ENCODE measurements at regions not wholly inside any gene's neighbourhood (a gene's known extent, or its start where the extent isn't known, plus 50 kb on each side); places are given as distances from the start of the nearest gene placed in this dataset.

DNA sequence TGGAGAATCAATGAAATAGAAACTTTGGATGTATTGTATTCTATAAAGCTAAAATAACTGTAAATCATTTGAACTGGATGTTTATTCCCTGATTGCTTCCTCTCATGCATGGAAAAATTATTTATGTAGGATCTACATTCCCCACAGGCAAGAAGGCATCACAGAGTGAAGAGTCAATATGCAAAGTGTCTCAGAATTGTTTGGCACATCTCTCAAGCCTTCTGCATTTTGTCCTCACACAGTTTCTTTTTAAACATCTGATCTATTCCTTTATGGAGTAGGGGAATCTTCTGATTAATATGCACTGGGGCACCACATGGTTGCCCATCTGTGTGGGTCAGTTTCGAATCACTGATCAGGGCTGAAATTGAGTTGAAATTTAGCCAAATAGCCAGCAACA is 465.4 kb downstream of the ZNF804A start:
- no peak overlapping the region for H3K27ac ChIP-seq (ENCODE audit: insufficient read depth, low read depth, low read length)
- dilution Hi-C loops (cut with MboI; ENCODE audit: extremely low pct_ligation_motif_present, low sequenced_read_pairs) (no loop called here), intact Hi-C loops (cut with micrococcal nuclease) (no loop called here)
- TF ChIP-seq, protein P1, sequence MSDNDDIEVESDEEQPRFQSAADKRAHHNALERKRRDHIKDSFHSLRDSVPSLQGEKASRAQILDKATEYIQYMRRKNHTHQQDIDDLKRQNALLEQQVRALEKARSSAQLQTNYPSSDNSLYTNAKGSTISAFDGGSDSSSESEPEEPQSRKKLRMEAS (IDR thresholded peaks at IDR 0.05; ENCODE audit: insufficient read depth, insufficient read length) = no peak
- TF ChIP-seq POLR2AphosphoS5 (IDR thresholded peaks at IDR 0.05; ENCODE audit: insufficient read depth, low read depth, low read length) (no peak), GATA2 (IDR thresholded peaks at IDR 0.05; ENCODE audit: insufficient read depth, insufficient read length, low read depth, low read length) (no peak)
- ChIA-PET CTCF (no interaction called here), POLR2A (no interaction called here)
- no peak overlapping the region for H3K4me2 ChIP-seq (ENCODE audit: insufficient read depth, low read length)
- no TSS peak for BruUV-seq (replicated peaks)
- no peak overlapping the region for H3K4me3 ChIP-seq (replicated peaks in 1 of 3; ENCODE audit: insufficient read depth in 1 of 3, low read depth in 1 of 3, low read length in 3 of 3)
- no peaks in the 10 kb centered on the region for H3K9me3 ChIP-seq (replicated peaks; ENCODE audit: control insufficient read depth, insufficient read depth, low read length)
- DNase-seq (ENCODE audit: low read depth, low spot score) (no peak), FAIRE-seq (no peak)
- no peak overlapping the region for H2AFZ ChIP-seq (ENCODE audit: low read depth, low read length)
- no peaks in the 10 kb centered on the region for H3K36me3 ChIP-seq (ENCODE audit: control insufficient read depth in 2 of 2, extremely low read depth in 1 of 2, insufficient read depth in 2 of 2, low read length in 2 of 2)
- H3K9me1 ChIP-seq (replicated peaks; ENCODE audit: control insufficient read depth, extremely low read depth, insufficient read depth, low read length) = no peaks in the 10 kb centered on the region
- H3K9ac ChIP-seq (replicated peaks; ENCODE audit: extremely low read depth, insufficient read depth, low read length) = no peak overlapping the region
- H4K20me1 ChIP-seq (replicated peaks; ENCODE audit: control insufficient read depth, extremely low read depth, insufficient read depth, low read length) = no peaks in the 10 kb centered on the region
- no peaks in the 10 kb centered on the region for H3K79me2 ChIP-seq (ENCODE audit: control insufficient read depth, insufficient read depth, low read length)
- H3K4me1 ChIP-seq (ENCODE audit: control insufficient read depth, extremely low read depth, insufficient read depth, low read length) = no peaks in the 10 kb centered on the region
- no peaks in the 10 kb centered on the region for H3K27me3 ChIP-seq (ENCODE audit: control insufficient read depth in 2 of 2, insufficient read depth in 2 of 2, low read length in 2 of 2)

DNA sequence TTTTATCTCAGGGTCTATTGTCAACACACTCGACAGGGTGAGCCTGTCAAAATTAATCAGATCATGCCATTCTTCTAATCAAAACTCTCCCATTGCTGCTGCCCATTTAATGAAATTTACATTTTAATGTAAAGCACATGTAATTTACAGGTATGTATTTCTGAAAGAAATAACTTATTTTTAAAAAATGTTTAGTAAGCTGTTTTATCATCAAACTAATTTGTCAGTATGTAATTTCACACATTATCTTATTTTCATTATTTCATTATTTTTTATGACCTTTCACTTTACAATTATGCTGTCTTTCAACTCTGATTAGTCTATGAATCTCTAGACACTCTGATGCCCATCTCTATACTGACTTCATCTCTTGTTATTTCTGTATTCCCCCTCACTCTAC is 467.8 kb downstream of the ZNF804A start:
- H3K9me1 ChIP-seq (replicated peaks; ENCODE audit: control insufficient read depth, extremely low read depth, insufficient read depth, low read length) = no peaks in the 10 kb centered on the region
- intact Hi-C loops (cut with micrococcal nuclease) = no loop called here
- no peak overlapping the region for H3K4me3 ChIP-seq (replicated peaks in 1 of 3; ENCODE audit: insufficient read depth in 1 of 3, low read depth in 1 of 3, low read length in 3 of 3)
- H3K9me3 ChIP-seq (replicated peaks; ENCODE audit: control insufficient read depth, insufficient read depth, low read length) = no peaks in the 10 kb centered on the region
- DNase-seq (ENCODE audit: low read depth, low spot score) = no peak
- H3K27me3 ChIP-seq (ENCODE audit: control insufficient read depth in 2 of 2, insufficient read depth in 2 of 2, low read length in 2 of 2) = no peaks in the 10 kb centered on the region
- H3K4me2 ChIP-seq (ENCODE audit: insufficient read depth, low read length) = no peak overlapping the region
- H4K20me1 ChIP-seq (replicated peaks; ENCODE audit: control insufficient read depth, extremely low read depth, insufficient read depth, low read length) = no peaks in the 10 kb centered on the region
- BruUV-seq (replicated peaks) = no TSS peak
- CTCF ChIA-PET = interaction anchor here (1.6 kb wide), 1 partner anchor 19 kb away, joined by 4 read pairs; no protein-coding TSS in a partner anchor
- FAIRE-seq = no peak
- TF ChIP-seq MYC (IDR thresholded peaks at IDR 0.05; ENCODE audit: low read depth, low read length) (no peak), FOS (IDR thresholded peaks at IDR 0.05; ENCODE audit: borderline replicate concordance, insufficient read depth, low read length) (no peak), POLR2A (IDR thresholded peaks at IDR 0.05; ENCODE audit: low read depth, low read length) (no peak), JUN (IDR thresholded peaks at IDR 0.05; ENCODE audit: borderline replicate concordance, insufficient read depth, insufficient read length, low read depth) (no peak), GATA2 (IDR thresholded peaks at IDR 0.05; ENCODE audit: insufficient read depth, insufficient read length, low read depth, low read length) (no peak), EZH2 (IDR thresholded peaks at IDR 0.05; ENCODE audit: borderline replicate concordance, low read depth, low read length, severe bottlenecking) (no peak), POLR2AphosphoS5 (IDR thresholded peaks at IDR 0.05; ENCODE audit: insufficient read depth, low read depth, low read length) (no peak)
- TF ChIP-seq, protein P2, sequence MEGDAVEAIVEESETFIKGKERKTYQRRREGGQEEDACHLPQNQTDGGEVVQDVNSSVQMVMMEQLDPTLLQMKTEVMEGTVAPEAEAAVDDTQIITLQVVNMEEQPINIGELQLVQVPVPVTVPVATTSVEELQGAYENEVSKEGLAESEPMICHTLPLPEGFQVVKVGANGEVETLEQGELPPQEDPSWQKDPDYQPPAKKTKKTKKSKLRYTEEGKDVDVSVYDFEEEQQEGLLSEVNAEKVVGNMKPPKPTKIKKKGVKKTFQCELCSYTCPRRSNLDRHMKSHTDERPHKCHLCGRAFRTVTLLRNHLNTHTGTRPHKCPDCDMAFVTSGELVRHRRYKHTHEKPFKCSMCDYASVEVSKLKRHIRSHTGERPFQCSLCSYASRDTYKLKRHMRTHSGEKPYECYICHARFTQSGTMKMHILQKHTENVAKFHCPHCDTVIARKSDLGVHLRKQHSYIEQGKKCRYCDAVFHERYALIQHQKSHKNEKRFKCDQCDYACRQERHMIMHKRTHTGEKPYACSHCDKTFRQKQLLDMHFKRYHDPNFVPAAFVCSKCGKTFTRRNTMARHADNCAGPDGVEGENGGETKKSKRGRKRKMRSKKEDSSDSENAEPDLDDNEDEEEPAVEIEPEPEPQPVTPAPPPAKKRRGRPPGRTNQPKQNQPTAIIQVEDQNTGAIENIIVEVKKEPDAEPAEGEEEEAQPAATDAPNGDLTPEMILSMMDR (IDR thresholded peaks at IDR 0.05; ENCODE audit: extremely low read depth in 1 of 2, insufficient read depth in 1 of 2, low read depth in 1 of 2, low read length in 2 of 2) = no peak
- TF ChIP-seq, protein P1 (IDR thresholded peaks at IDR 0.05; ENCODE audit: insufficient read depth, insufficient read length) = no peak
- dilution Hi-C loops (cut with MboI; ENCODE audit: extremely low pct_ligation_motif_present, low sequenced_read_pairs) = no loop called here
- POLR2A ChIA-PET = no interaction called here
- no peaks in the 10 kb centered on the region for H3K4me1 ChIP-seq (ENCODE audit: control insufficient read depth, extremely low read depth, insufficient read depth, low read length)
- no peak overlapping the region for H3K27ac ChIP-seq (ENCODE audit: insufficient read depth, low read depth, low read length)
- no peaks in the 10 kb centered on the region for H3K79me2 ChIP-seq (ENCODE audit: control insufficient read depth, insufficient read depth, low read length)
- no peak overlapping the region for H3K9ac ChIP-seq (replicated peaks; ENCODE audit: extremely low read depth, insufficient read depth, low read length)
- no peak overlapping the region for H2AFZ ChIP-seq (ENCODE audit: low read depth, low read length)
- no peaks in the 10 kb centered on the region for H3K36me3 ChIP-seq (ENCODE audit: control insufficient read depth in 2 of 2, extremely low read depth in 1 of 2, insufficient read depth in 2 of 2, low read length in 2 of 2)

Data from endothelial cell of umbilical vein (primary cell).